C4-2B (cell line): ENCODE measurements at regions not wholly inside any gene's neighbourhood (a gene's known extent, or its start where the extent isn't known, plus 50 kb on each side); places are given as distances from the start of the nearest gene placed in this dataset.

Experiments
- H3K27ac ChIP-seq: fragments of 450-650 bp; 2 replicates; pipeline ENCODE4 v1.5.1; 2017
- CTCF ChIP-seq: fragments of 450-650 bp; conservative IDR thresholded peaks from 2 replicates; pipeline ENCODE4 v1.5.1; 2017; ENCODE audit warnings: mild to moderate bottlenecking
- ZFX ChIP-seq: fragments of 450-650 bp; IDR thresholded peaks from 2 replicates; pipeline ENCODE4 v1.6.1; 2017

GRCh38 chr2:173749315-173749714 lies 215.9 kb downstream of the SP3 start:
- TF ChIP-seq CTCF = peak; percentile 47
- no peak for TF ChIP-seq ZFX

GRCh38 chr2:173750353-173750801 lies 214.8 kb downstream of the SP3 start:
- TF ChIP-seq ZFX (no peak), CTCF (no peak)

More at GRCh38 chr2:173749315-173749714, 215.9 kb downstream of the SP3 start:
- H3K27ac ChIP-seq = no peak overlapping the region

GRCh38 chr2:173750831-173751230 lies 214.3 kb downstream of the SP3 start:
- H3K27ac ChIP-seq = no peak overlapping the region
- TF ChIP-seq ZFX (no peak), CTCF (no peak)

More at GRCh38 chr2:173750353-173750801, 214.8 kb downstream of the SP3 start:
- H3K27ac ChIP-seq = no peak overlapping the region

- H3K27ac ChIP-seq = no peak overlapping the region
- TF ChIP-seq CTCF (no peak), ZFX (no peak)
Observed at GRCh38 chr2:173751245-173751975, 213.8 kb downstream of the SP3 start.

GRCh38 chr2:173752152-173752551 lies 213.0 kb downstream of the SP3 start:
- TF ChIP-seq ZFX (no peak), CTCF (peak; percentile 50)

GRCh38 chr2:173753441-173753840 lies 211.7 kb downstream of the SP3 start:
- no peak overlapping the region for H3K27ac ChIP-seq
- TF ChIP-seq CTCF = no peak

More at GRCh38 chr2:173752152-173752551, 213.0 kb downstream of the SP3 start:
- no peak overlapping the region for H3K27ac ChIP-seq

- TF ChIP-seq CTCF (no peak), ZFX (no peak)
- no peak overlapping the region for H3K27ac ChIP-seq
Observed at GRCh38 chr2:173754165-173754564, 211.0 kb downstream of the SP3 start.
